WTC11 (cell line): ENCODE measurements at regions not wholly inside any gene's neighbourhood (a gene's known extent, or its start where the extent isn't known, plus 50 kb on each side); places are given as distances from the start of the nearest gene placed in this dataset.

Source experiments
- CTCF ChIP-seq: fragments of 200-600 bp; IDR thresholded peaks from 2 replicates; pipeline ENCODE4 v1.8.0; 2022; ENCODE audit warnings: antibody characterized with exemption
- ZNF138 ChIP-seq: sonication (generic); formaldehyde crosslinking; conservative IDR thresholded peaks from 2 replicates; pipeline ENCODE4 v1.8.1; 2022; ENCODE audit warnings: mild to moderate bottlenecking, moderate library complexity, missing genetic modification reagents

- no peak for TF ChIP-seq ZNF138
- no peak for TF ChIP-seq CTCF
Observed at GRCh38 chr11:34789196-34789834, 126.9 kb downstream of the APIP start.
